Neural cell (in vitro differentiated cells): ENCODE measurements at regions not wholly inside any gene's neighbourhood (a gene's known extent, or its start where the extent isn't known, plus 50 kb on each side); places are given as distances from the start of the nearest gene placed in this dataset.

Experiments used
- EP300 ChIP-seq: fragments of 450-650 bp; conservative IDR thresholded peaks from 2 replicates; pipeline ENCODE4 v1.6.1; 2014; ENCODE audit warnings: antibody characterized with exemption, mild to moderate bottlenecking, moderate library complexity; ENCODE audit not compliant: poor library complexity, severe bottlenecking
- EZH2 ChIP-seq: fragments of 200-600, 300-800 bp; shearing (Covaris generic), sonication (generic); IDR thresholded peaks from 2 replicates; pipeline ENCODE4 v1.6.1; 2014; ENCODE audit warnings: antibody characterized with exemption, low read length, borderline replicate concordance, mild to moderate bottlenecking; ENCODE audit not compliant: insufficient read depth, poor library complexity, severe bottlenecking
- MXI1 ChIP-seq: fragments of 450-650 bp; conservative IDR thresholded peaks from 2 replicates; pipeline ENCODE4 v1.6.1; 2014; ENCODE audit warnings: antibody characterized with exemption, mild to moderate bottlenecking; ENCODE audit not compliant: poor library complexity, severe bottlenecking
- POLR2AphosphoS5 ChIP-seq: IDR thresholded peaks from 2 replicates; pipeline ENCODE4 v1.6.1; 2012
- RAD21 ChIP-seq: fragments of 450-650 bp; conservative IDR thresholded peaks from 2 replicates; pipeline ENCODE4 v1.6.1; 2014; ENCODE audit warnings: antibody characterized with exemption, mild to moderate bottlenecking, moderate library complexity
- SMC3 ChIP-seq: fragments of 450-650 bp; conservative IDR thresholded peaks from 2 replicates; pipeline ENCODE4 v1.6.1; 2014; ENCODE audit warnings: antibody characterized with exemption, mild to moderate bottlenecking, moderate library complexity; ENCODE audit not compliant: poor library complexity
- TAF1 ChIP-seq: IDR thresholded peaks from 2 replicates; pipeline ENCODE4 v1.6.1; 2012; ENCODE audit warnings: low read depth
- TF ChIP-seq, protein P1 (sequence below): fragments of 450-650 bp; IDR thresholded peaks from 2 replicates; pipeline ENCODE4 v1.5.1; 2014; ENCODE audit warnings: antibody characterized with exemption, mild to moderate bottlenecking, moderate library complexity; ENCODE audit not compliant: poor library complexity, severe bottlenecking
- TF ChIP-seq, protein P2 (sequence below): IDR thresholded peaks from 2 replicates; pipeline ENCODE4 v1.6.1; 2012; ENCODE audit warnings: borderline replicate concordance

DNA sequence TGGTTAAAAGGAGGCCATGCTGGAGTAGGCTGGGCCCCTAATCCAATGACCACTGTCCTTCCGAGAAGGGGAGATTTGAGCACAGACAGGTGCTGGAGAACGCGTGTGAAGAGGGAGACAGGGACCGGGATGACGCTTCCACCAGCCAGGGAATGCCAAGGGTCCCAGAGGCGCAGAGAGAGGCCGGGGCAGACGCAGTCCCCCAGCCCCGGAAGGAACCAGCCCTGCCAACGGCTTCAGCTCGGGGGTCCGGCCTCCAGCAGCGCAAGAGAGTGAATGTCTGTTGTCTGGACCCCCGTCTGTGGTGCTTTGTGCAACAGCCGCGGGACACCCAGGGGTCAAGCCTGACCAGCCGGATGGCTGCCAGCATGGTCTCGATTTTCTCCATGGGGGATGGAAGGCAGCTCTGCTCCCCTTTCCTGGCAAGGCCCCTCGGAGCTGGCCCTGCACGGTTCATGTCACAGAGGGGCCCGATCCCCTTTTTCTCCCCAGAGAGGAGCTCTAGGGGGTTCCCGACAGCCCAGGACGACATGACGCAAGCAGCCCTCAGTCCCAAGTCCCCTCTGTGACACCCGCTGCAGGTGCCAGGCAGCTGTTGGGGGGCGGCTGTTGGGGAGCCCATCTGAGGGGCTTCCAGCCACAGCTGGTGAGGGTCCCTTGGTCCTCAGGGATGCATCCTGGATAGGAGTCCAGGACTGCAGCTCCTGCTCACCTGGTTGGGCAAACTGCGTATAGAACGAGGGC, 73.5 kb downstream of the SIK1 start:
- TF ChIP-seq, protein P1, sequence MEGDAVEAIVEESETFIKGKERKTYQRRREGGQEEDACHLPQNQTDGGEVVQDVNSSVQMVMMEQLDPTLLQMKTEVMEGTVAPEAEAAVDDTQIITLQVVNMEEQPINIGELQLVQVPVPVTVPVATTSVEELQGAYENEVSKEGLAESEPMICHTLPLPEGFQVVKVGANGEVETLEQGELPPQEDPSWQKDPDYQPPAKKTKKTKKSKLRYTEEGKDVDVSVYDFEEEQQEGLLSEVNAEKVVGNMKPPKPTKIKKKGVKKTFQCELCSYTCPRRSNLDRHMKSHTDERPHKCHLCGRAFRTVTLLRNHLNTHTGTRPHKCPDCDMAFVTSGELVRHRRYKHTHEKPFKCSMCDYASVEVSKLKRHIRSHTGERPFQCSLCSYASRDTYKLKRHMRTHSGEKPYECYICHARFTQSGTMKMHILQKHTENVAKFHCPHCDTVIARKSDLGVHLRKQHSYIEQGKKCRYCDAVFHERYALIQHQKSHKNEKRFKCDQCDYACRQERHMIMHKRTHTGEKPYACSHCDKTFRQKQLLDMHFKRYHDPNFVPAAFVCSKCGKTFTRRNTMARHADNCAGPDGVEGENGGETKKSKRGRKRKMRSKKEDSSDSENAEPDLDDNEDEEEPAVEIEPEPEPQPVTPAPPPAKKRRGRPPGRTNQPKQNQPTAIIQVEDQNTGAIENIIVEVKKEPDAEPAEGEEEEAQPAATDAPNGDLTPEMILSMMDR, result no peak
- TF ChIP-seq TAF1 (no peak), EP300 (no peak), MXI1 (no peak), POLR2AphosphoS5 (no peak), RAD21 (no peak), SMC3 (no peak), EZH2 (no peak)
- TF ChIP-seq, protein P2, sequence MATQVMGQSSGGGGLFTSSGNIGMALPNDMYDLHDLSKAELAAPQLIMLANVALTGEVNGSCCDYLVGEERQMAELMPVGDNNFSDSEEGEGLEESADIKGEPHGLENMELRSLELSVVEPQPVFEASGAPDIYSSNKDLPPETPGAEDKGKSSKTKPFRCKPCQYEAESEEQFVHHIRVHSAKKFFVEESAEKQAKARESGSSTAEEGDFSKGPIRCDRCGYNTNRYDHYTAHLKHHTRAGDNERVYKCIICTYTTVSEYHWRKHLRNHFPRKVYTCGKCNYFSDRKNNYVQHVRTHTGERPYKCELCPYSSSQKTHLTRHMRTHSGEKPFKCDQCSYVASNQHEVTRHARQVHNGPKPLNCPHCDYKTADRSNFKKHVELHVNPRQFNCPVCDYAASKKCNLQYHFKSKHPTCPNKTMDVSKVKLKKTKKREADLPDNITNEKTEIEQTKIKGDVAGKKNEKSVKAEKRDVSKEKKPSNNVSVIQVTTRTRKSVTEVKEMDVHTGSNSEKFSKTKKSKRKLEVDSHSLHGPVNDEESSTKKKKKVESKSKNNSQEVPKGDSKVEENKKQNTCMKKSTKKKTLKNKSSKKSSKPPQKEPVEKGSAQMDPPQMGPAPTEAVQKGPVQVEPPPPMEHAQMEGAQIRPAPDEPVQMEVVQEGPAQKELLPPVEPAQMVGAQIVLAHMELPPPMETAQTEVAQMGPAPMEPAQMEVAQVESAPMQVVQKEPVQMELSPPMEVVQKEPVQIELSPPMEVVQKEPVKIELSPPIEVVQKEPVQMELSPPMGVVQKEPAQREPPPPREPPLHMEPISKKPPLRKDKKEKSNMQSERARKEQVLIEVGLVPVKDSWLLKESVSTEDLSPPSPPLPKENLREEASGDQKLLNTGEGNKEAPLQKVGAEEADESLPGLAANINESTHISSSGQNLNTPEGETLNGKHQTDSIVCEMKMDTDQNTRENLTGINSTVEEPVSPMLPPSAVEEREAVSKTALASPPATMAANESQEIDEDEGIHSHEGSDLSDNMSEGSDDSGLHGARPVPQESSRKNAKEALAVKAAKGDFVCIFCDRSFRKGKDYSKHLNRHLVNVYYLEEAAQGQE, result no peak
